ENCODE measurements at regions not wholly inside any gene's neighbourhood (a gene's known extent, or its start where the extent isn't known, plus 50 kb on each side); places are given as distances from the start of the nearest gene placed in this dataset.

DNA sequence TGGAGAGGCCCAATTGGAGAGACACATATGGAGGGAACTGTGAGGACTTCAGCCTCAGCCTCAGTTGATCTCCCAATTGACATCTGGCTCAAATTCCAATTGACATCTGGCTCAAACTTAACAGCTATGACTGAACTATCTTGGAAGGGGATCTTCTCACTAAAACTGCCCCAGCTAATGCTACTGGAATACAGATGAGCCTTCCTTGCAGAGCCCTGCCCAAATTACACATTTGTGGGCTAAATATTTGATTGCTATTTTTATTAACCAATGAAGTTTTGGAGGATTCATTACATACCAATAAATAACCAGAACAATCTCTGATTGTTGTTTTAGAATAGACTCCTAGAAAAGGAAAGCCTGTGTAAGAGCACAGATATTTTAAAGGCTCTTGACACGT lies 189.0 kb upstream of the THUMPD2 start:
- TF ChIP-seq, protein P1, sequence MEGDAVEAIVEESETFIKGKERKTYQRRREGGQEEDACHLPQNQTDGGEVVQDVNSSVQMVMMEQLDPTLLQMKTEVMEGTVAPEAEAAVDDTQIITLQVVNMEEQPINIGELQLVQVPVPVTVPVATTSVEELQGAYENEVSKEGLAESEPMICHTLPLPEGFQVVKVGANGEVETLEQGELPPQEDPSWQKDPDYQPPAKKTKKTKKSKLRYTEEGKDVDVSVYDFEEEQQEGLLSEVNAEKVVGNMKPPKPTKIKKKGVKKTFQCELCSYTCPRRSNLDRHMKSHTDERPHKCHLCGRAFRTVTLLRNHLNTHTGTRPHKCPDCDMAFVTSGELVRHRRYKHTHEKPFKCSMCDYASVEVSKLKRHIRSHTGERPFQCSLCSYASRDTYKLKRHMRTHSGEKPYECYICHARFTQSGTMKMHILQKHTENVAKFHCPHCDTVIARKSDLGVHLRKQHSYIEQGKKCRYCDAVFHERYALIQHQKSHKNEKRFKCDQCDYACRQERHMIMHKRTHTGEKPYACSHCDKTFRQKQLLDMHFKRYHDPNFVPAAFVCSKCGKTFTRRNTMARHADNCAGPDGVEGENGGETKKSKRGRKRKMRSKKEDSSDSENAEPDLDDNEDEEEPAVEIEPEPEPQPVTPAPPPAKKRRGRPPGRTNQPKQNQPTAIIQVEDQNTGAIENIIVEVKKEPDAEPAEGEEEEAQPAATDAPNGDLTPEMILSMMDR (conservative IDR thresholded peaks at IDR 0.05; ENCODE audit: low read depth in 2 of 2) = no peak
- TF ChIP-seq POLR2AphosphoS5 (IDR thresholded peaks at IDR 0.05; ENCODE audit: low read depth) (no peak), EZH2 (IDR thresholded peaks at IDR 0.05; ENCODE audit: low read depth, unreplicated experiment) (no peak), EZH2phosphoT487 (IDR thresholded peaks at IDR 0.05; ENCODE audit: unreplicated experiment) (no peak), REST (IDR thresholded peaks at IDR 0.05; ENCODE audit: unreplicated experiment) (no peak)

All from GM23338 (cell line).